ENCODE measurements at regions not wholly inside any gene's neighbourhood (a gene's known extent, or its start where the extent isn't known, plus 50 kb on each side); places are given as distances from the start of the nearest gene placed in this dataset.

DNA sequence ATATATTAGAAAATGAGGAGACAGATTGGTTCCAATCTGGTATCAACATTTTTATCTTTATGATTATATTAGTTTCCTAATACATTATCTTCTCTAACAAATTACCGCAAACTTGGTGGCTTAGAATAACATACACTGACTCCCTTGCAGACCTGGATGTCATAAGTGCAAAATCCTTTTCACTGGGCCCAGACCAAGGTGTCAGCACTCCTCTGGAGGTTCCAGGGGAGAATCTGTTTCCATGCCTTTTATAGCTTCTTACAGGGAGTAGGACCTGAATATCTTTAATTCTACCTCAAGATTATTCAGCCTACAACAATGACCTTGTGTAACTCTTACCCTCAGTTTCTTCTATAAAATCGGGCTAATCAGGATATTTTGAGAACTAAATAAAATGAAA lies 329.9 kb upstream of the GRM3 start:
- no peak overlapping the region for H3K4me3 ChIP-seq
- ATAC-seq (ENCODE audit: insufficient read depth, low FRiP score) = no peak
- no peak overlapping the region for H3K27ac ChIP-seq (ENCODE audit: low read depth in 1 of 2, low read length in 1 of 2)
- no peaks in the 10 kb centered on the region for H3K4me1 ChIP-seq (ENCODE audit: control insufficient read depth in 5 of 5, insufficient read depth in 5 of 5, low read length in 5 of 5)
- H3K9me3 ChIP-seq (ENCODE audit: control insufficient read depth in 4 of 4, insufficient read depth in 3 of 4, low read length in 3 of 4) = peaks cover 0 to 2% (median 0%) of the 10 kb centered on the region in 4 donors
- 54 to 57% methylated on average over 2 of the region's 2 CpGs for WGBS, 2 donors
- TF ChIP-seq, protein P1, sequence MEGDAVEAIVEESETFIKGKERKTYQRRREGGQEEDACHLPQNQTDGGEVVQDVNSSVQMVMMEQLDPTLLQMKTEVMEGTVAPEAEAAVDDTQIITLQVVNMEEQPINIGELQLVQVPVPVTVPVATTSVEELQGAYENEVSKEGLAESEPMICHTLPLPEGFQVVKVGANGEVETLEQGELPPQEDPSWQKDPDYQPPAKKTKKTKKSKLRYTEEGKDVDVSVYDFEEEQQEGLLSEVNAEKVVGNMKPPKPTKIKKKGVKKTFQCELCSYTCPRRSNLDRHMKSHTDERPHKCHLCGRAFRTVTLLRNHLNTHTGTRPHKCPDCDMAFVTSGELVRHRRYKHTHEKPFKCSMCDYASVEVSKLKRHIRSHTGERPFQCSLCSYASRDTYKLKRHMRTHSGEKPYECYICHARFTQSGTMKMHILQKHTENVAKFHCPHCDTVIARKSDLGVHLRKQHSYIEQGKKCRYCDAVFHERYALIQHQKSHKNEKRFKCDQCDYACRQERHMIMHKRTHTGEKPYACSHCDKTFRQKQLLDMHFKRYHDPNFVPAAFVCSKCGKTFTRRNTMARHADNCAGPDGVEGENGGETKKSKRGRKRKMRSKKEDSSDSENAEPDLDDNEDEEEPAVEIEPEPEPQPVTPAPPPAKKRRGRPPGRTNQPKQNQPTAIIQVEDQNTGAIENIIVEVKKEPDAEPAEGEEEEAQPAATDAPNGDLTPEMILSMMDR (IDR thresholded peaks at IDR 0.05; ENCODE audit: control extremely low read depth, extremely low read depth) = no peak
- H3K9ac ChIP-seq (ENCODE audit: insufficient read depth in 1 of 2, low read length in 2 of 2) = no peak overlapping the region
- no peak for DNase-seq
- H3K36me3 ChIP-seq (ENCODE audit: control insufficient read depth in 4 of 4, insufficient read depth in 4 of 4, low read length in 4 of 4) = no peaks in the 10 kb centered on the region
- H3K27me3 ChIP-seq (ENCODE audit: control insufficient read depth in 3 of 3, insufficient read depth in 3 of 3, low read length in 2 of 3) = no peaks in the 10 kb centered on the region

DNA sequence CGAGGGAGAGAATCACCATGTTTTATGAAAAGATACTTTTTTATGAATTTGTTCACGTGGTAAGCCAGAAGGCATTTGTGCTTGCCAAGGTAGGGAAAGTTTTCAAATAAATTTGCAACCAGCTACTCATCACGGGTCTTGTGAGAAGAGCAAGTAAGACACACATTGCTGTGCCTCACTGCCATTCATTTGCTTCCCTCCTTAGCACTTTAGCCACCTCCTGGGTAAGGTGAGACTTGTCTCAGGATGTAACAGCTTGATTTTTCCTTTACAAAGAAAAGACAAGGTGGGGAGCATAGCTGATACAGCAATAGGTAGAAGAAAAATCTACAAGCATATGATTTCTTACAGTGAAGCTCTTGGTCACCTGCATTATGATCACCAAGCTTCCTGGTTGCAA lies 342.4 kb upstream of the GRM3 start:
- no peaks in the 10 kb centered on the region for H3K36me3 ChIP-seq (ENCODE audit: control insufficient read depth in 4 of 4, insufficient read depth in 4 of 4, low read length in 4 of 4)
- H3K27ac ChIP-seq (ENCODE audit: low read depth in 1 of 2, low read length in 1 of 2) = no peak overlapping the region
- no peak overlapping the region for H3K4me3 ChIP-seq
- ATAC-seq (ENCODE audit: insufficient read depth, low FRiP score) (no peak), DNase-seq (no peak)
- no peaks in the 10 kb centered on the region for H3K27me3 ChIP-seq (ENCODE audit: control insufficient read depth in 3 of 3, insufficient read depth in 3 of 3, low read length in 2 of 3)
- TF ChIP-seq, protein P1 (IDR thresholded peaks at IDR 0.05; ENCODE audit: control extremely low read depth, extremely low read depth) = no peak
- no peaks in the 10 kb centered on the region for H3K4me1 ChIP-seq (ENCODE audit: control insufficient read depth in 5 of 5, insufficient read depth in 5 of 5, low read length in 5 of 5)
- H3K9ac ChIP-seq (ENCODE audit: insufficient read depth in 1 of 2, low read length in 2 of 2) = no peak overlapping the region
- 45% methylated on average over 3 of the region's 3 CpGs for WGBS, 2 donors
- H3K9me3 ChIP-seq (ENCODE audit: control insufficient read depth in 4 of 4, insufficient read depth in 3 of 4, low read length in 3 of 4) = no peaks in the 10 kb centered on the region

DNA sequence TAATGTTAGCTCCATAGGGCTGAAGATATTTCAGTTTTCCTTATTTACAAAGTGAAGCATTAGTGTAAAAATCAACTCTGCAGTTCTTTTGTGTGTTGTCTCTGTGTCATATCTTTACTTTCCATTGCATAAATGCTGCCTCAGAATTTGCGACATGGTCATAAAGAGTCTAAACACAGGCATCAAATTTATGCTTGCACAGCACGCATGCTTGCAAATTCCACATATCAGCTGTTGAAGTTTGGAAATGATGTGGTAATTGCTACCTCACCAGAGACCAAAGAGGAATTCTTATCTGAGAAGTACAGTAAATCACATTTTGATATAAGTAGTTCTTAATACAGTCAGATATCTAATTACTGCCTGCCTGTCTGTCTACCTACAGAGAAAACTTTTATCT lies 348.2 kb upstream of the GRM3 start:
- no peak overlapping the region for H3K9ac ChIP-seq (ENCODE audit: insufficient read depth in 1 of 2, low read length in 2 of 2)
- TF ChIP-seq, protein P1 (IDR thresholded peaks at IDR 0.05; ENCODE audit: control extremely low read depth, extremely low read depth) = no peak
- ATAC-seq (ENCODE audit: insufficient read depth, low FRiP score) (no peak), DNase-seq (peak in 2 of 3 donors; percentile 13 to 17)
- H3K27me3 ChIP-seq (ENCODE audit: control insufficient read depth in 3 of 3, insufficient read depth in 3 of 3, low read length in 2 of 3) = no peaks in the 10 kb centered on the region
- no peak overlapping the region for H3K27ac ChIP-seq (ENCODE audit: low read depth in 1 of 2, low read length in 1 of 2)
- H3K9me3 ChIP-seq (ENCODE audit: control insufficient read depth in 4 of 4, insufficient read depth in 3 of 4, low read length in 3 of 4) = no peaks in the 10 kb centered on the region
- H3K4me3 ChIP-seq = no peak overlapping the region
- WGBS, 2 donors = 68 to 83% methylated on average over 2 of the region's 2 CpGs
- H3K36me3 ChIP-seq (ENCODE audit: control insufficient read depth in 4 of 4, insufficient read depth in 4 of 4, low read length in 4 of 4) = no peaks in the 10 kb centered on the region
- no peaks in the 10 kb centered on the region for H3K4me1 ChIP-seq (ENCODE audit: control insufficient read depth in 5 of 5, insufficient read depth in 5 of 5, low read length in 5 of 5)

DNA sequence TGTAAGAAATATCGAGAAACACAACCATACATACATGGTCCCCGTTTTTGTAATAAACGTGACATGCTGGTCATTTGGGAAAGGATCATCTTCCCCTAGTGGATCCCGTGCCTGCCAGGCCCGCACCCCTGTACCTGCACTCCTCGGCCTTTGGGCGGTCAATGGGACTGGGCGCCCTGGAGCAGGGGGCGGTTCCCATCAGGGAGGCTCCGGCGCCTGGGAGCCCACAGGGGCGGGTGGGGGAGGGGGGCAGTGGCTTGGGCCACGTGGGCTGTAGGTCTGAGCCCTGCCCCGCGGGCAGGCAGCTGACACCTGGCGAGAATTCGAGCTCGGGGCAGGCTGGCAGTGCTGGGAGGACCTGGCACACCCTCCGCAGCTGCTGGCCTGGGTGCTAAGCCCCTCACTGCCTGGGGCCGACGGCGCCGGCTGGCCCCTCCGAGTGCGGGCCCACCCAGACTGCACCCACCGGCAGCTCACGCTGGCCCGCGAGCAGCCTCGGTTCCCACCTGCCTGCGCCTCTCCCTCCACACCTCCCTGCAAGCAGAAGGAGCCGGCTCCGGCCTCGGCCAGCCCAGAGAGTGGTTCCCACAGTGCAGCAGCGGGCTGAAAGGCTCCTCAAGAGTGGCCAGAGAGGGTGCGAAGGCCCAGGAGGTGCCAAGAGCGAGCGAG lies 361.6 kb upstream of the GRM3 start:
- no peaks in the 10 kb centered on the region for H3K9me3 ChIP-seq (ENCODE audit: control insufficient read depth in 4 of 4, insufficient read depth in 3 of 4, low read length in 3 of 4)
- no peak for ATAC-seq (ENCODE audit: insufficient read depth, low FRiP score)
- DNase-seq = no peak
- no peak overlapping the region for H3K27ac ChIP-seq (ENCODE audit: low read depth in 1 of 2, low read length in 1 of 2)
- TF ChIP-seq, protein P1 (IDR thresholded peaks at IDR 0.05; ENCODE audit: control extremely low read depth, extremely low read depth) = no peak
- WGBS, 2 donors = 94 to 96% methylated on average over 37 to 38 of the region's 38 CpGs
- no peak overlapping the region for H3K9ac ChIP-seq (ENCODE audit: insufficient read depth in 1 of 2, low read length in 2 of 2)
- no peaks in the 10 kb centered on the region for H3K27me3 ChIP-seq (ENCODE audit: control insufficient read depth in 3 of 3, insufficient read depth in 3 of 3, low read length in 2 of 3)
- no peaks in the 10 kb centered on the region for H3K36me3 ChIP-seq (ENCODE audit: control insufficient read depth in 4 of 4, insufficient read depth in 4 of 4, low read length in 4 of 4)
- H3K4me3 ChIP-seq = no peak overlapping the region
- H3K4me1 ChIP-seq (ENCODE audit: control insufficient read depth in 5 of 5, insufficient read depth in 5 of 5, low read length in 5 of 5) = no peaks in the 10 kb centered on the region
